ENCODE measurements at regions not wholly inside any gene's neighbourhood (a gene's known extent, or its start where the extent isn't known, plus 50 kb on each side); places are given as distances from the start of the nearest gene placed in this dataset.
"Not testable (repeated sequence)": the region's sequence is repeated elsewhere in the genome, so short reads cannot be mapped to it uniquely, and the experiment has no call there.

- H3K27ac ChIP-seq; intact Hi-C loops (cut with DNase I); H3K9me3 ChIP-seq; H3K36me3 ChIP-seq; DNase-seq; H3K4me1 ChIP-seq; H3K4me3 ChIP-seq; H3K27me3 ChIP-seq: not testable (repeated sequence)
- WGBS, 2 donors = 94 to 95% methylated on average over 3 of the region's 3 CpGs
These were observed 183.0 kb downstream of the HACE1 start for GRCh38 chr6:104676679-104677078.

GRCh38 chr6:104675161-104675560 is 184.6 kb downstream of the HACE1 start:
- 64 to 89% methylated on average over 1 of the region's 1 CpG for WGBS, 2 donors
- DNase-seq; H3K4me3 ChIP-seq; H3K9me3 ChIP-seq; intact Hi-C loops (cut with DNase I); H3K36me3 ChIP-seq; H3K27me3 ChIP-seq; H3K4me1 ChIP-seq; H3K27ac ChIP-seq: not testable (repeated sequence)

DNA sequence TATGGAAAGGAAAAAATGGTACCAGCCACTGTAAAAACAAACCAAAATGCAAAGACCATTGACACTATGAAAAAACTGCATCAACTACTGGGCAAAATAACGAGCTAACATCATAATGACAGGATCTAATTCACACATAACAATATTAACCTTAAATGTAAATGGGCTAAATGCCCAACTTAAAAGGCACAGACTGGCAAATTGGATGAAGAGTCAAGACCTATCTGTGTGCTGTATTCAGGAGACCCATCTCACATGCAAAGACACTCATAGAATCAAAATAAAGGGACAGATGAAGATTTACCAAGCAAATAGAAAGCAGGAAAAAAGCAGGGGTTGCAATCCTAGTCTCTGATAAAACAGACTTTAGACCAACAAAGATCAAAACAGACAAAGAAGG is 186.6 kb downstream of the HACE1 start:
- intact Hi-C loops (cut with DNase I); H3K4me3 ChIP-seq; H3K4me1 ChIP-seq; H3K36me3 ChIP-seq; DNase-seq; H3K27me3 ChIP-seq; H3K27ac ChIP-seq; H3K9me3 ChIP-seq: not testable (repeated sequence)
- WGBS, 2 donors = 43 to 67% methylated on average over 1 of the region's 1 CpG

GRCh38 chr6:104671591-104671891 is 188.2 kb downstream of the HACE1 start:
- WGBS, 2 donors = 94 to 96% methylated on average over 1 of the region's 1 CpG
- DNase-seq; intact Hi-C loops (cut with DNase I): not testable (repeated sequence)

GRCh38 chr6:104670834-104671590 is 188.7 kb downstream of the HACE1 start:
- DNase-seq; intact Hi-C loops (cut with DNase I): not testable (repeated sequence)

More at GRCh38 chr6:104671591-104671891, 188.2 kb downstream of the HACE1 start:
- H3K4me1 ChIP-seq, H3K36me3 ChIP-seq, H3K27me3 ChIP-seq, H3K9me3 ChIP-seq, H3K27ac ChIP-seq, H3K4me3 ChIP-seq: not testable (repeated sequence)

DNA sequence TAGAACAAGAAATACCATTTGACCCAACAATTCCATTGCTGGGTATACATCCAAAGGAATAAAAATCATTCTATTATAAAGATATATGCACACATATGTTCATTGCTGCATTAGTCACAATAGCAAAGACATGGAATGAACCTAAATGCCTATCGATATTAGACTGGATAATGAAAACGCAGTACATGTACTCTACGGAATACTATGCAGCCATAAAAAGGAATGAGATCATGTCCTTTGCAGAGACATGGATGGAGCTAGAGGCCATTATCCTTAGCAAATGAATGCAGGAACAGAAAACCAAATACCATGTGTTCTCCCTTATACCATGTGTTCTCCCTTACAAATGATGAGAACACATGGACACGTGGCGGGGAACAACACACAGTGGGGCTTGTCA is 190.2 kb downstream of the HACE1 start:
- Histone ChIP-seq H3K4me1 (no peaks in the 10 kb centered on the region), H3K27me3 (no peaks in the 10 kb centered on the region), H3K36me3 (no peaks in the 10 kb centered on the region), H3K4me3 (no peak overlapping the region), H3K9me3 (peaks cover 0 to 4% (median 0%) of the 10 kb centered on the region in 4 donors), H3K27ac (no peak overlapping the region)
- WGBS, 2 donors = 98% methylated on average over 5 of the region's 5 CpGs
- intact Hi-C loops (cut with DNase I) = no loop called here
- DNase-seq = no peak
- TF ChIP-seq EP300 (IDR thresholded peaks at IDR 0.05) (no peak), POLR2A (IDR thresholded peaks at IDR 0.05) (no peak), POLR2AphosphoS5 (IDR thresholded peaks at IDR 0.05) (no peak)
- TF ChIP-seq, protein P1, sequence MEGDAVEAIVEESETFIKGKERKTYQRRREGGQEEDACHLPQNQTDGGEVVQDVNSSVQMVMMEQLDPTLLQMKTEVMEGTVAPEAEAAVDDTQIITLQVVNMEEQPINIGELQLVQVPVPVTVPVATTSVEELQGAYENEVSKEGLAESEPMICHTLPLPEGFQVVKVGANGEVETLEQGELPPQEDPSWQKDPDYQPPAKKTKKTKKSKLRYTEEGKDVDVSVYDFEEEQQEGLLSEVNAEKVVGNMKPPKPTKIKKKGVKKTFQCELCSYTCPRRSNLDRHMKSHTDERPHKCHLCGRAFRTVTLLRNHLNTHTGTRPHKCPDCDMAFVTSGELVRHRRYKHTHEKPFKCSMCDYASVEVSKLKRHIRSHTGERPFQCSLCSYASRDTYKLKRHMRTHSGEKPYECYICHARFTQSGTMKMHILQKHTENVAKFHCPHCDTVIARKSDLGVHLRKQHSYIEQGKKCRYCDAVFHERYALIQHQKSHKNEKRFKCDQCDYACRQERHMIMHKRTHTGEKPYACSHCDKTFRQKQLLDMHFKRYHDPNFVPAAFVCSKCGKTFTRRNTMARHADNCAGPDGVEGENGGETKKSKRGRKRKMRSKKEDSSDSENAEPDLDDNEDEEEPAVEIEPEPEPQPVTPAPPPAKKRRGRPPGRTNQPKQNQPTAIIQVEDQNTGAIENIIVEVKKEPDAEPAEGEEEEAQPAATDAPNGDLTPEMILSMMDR (IDR thresholded peaks at IDR 0.05) = no peak

More at GRCh38 chr6:104670834-104671590, 188.7 kb downstream of the HACE1 start:
- 89 to 90% methylated on average over 17 of the region's 17 CpGs for WGBS, 2 donors
- H3K27ac ChIP-seq, H3K36me3 ChIP-seq, H3K27me3 ChIP-seq, H3K4me3 ChIP-seq, H3K4me1 ChIP-seq, H3K9me3 ChIP-seq: not testable (repeated sequence)

GRCh38 chr6:104656235-104656634 is 203.5 kb downstream of the HACE1 start:
- Histone ChIP-seq H3K9me3 (no peaks in the 10 kb centered on the region), H3K27ac (no peak overlapping the region), H3K4me3 (no peak overlapping the region), H3K4me1 (no peaks in the 10 kb centered on the region), H3K27me3 (no peaks in the 10 kb centered on the region), H3K36me3 (no peaks in the 10 kb centered on the region)
- TF ChIP-seq, protein P1 (IDR thresholded peaks at IDR 0.05) = no peak
- TF ChIP-seq POLR2A (IDR thresholded peaks at IDR 0.05) (no peak), EP300 (IDR thresholded peaks at IDR 0.05) (no peak), POLR2AphosphoS5 (IDR thresholded peaks at IDR 0.05) (no peak)
- intact Hi-C loops (cut with DNase I) = no loop called here
- DNase-seq = no peak
- WGBS, 2 donors = 91 to 92% methylated on average over 2 of the region's 2 CpGs
